SK-N-SH (cell line): ENCODE measurements at regions not wholly inside any gene's neighbourhood (a gene's known extent, or its start where the extent isn't known, plus 50 kb on each side); places are given as distances from the start of the nearest gene placed in this dataset.

ENCODE experiments used
- ELF1 ChIP-seq: IDR thresholded peaks from 2 replicates; pipeline ENCODE4 v1.4.0; 2012
- EP300 ChIP-seq, 2 experiments: IDR thresholded peaks; 2 replicates each; pipeline versions ENCODE4 v1.4.0 to v1.6.1; 2012; ENCODE audit warnings: borderline replicate concordance in 1 of 2, low read depth in 1 of 2, low read length in 1 of 2
- EZH2phosphoT487 ChIP-seq: fragments of 200-600 bp; sonication (generic); IDR thresholded peaks from 2 replicates; pipeline ENCODE4 v1.6.1; 2017; ENCODE audit warnings: low read depth, mixed run types, mild to moderate bottlenecking, antibody characterized with exemption, moderate library complexity, borderline replicate concordance
- FOXJ3 ChIP-seq: sonication (generic); formaldehyde crosslinking; IDR thresholded peaks from 2 replicates; pipeline ENCODE4 v1.5.1; 2020; ENCODE audit warnings: mild to moderate bottlenecking, missing genetic modification reagents
- GABPA ChIP-seq: IDR thresholded peaks from 2 replicates; pipeline ENCODE4 v1.4.0; 2012; ENCODE audit warnings: low read depth, mild to moderate bottlenecking
- JUND ChIP-seq: IDR thresholded peaks from 2 replicates; pipeline ENCODE4 v1.4.0; 2012
- POLR2AphosphoS5 ChIP-seq: IDR thresholded peaks from 2 replicates; pipeline ENCODE4 v1.6.1; 2012; ENCODE audit warnings: low read depth, low read length
- RCOR1 ChIP-seq: fragments of 150-350 bp; IDR thresholded peaks from 2 replicates; pipeline ENCODE4 v1.6.1; 2017; ENCODE audit warnings: antibody characterized with exemption, low read length
- YY1 ChIP-seq: IDR thresholded peaks from 2 replicates; pipeline ENCODE4 v1.4.0; 2012; ENCODE audit warnings: low read depth, mild to moderate bottlenecking
- ZBTB33 ChIP-seq: IDR thresholded peaks from 2 replicates; pipeline ENCODE4 v1.4.0; 2012; ENCODE audit warnings: low read depth, borderline replicate concordance
- TF ChIP-seq, protein P1 (sequence below): fragments of 200-600 bp; sonication (generic); IDR thresholded peaks from 2 replicates; pipeline ENCODE4 v1.6.1; 2017; ENCODE audit warnings: antibody characterized with exemption, mild to moderate bottlenecking, moderate library complexity

DNA sequence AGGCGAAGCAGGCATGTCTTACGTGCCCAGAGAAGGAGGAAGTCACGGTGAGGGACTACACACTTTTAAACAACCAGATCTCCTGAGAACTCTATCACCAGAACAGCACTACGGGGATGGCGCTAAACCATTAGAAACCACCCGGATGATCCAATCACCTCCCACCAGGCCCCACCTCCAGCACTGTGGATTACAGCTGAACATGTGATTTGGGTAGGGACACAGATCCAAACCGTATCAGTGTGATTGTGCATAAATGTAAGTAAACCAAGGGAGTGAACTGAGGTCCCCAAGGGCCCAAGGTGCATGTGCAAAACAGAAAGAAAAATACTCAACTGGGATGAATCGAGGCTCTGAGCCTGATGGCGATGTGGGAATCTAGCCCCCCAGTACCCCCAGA, 134.2 kb downstream of the DICER1 start:
- TF ChIP-seq YY1 (no peak), POLR2AphosphoS5 (no peak), EP300 (IDR thresholded peaks at IDR 0.05; ENCODE audit: borderline replicate concordance in 1 of 2, low read depth in 1 of 2, low read length in 1 of 2) (no peak), JUND (no peak), ELF1 (no peak), RCOR1 (no peak), EZH2phosphoT487 (no peak), ZBTB33 (no peak), GABPA (no peak), FOXJ3 (no peak)
- TF ChIP-seq, protein P1, sequence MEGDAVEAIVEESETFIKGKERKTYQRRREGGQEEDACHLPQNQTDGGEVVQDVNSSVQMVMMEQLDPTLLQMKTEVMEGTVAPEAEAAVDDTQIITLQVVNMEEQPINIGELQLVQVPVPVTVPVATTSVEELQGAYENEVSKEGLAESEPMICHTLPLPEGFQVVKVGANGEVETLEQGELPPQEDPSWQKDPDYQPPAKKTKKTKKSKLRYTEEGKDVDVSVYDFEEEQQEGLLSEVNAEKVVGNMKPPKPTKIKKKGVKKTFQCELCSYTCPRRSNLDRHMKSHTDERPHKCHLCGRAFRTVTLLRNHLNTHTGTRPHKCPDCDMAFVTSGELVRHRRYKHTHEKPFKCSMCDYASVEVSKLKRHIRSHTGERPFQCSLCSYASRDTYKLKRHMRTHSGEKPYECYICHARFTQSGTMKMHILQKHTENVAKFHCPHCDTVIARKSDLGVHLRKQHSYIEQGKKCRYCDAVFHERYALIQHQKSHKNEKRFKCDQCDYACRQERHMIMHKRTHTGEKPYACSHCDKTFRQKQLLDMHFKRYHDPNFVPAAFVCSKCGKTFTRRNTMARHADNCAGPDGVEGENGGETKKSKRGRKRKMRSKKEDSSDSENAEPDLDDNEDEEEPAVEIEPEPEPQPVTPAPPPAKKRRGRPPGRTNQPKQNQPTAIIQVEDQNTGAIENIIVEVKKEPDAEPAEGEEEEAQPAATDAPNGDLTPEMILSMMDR = no peak
